Keratinocyte (primary cell): ENCODE measurements at regions not wholly inside any gene's neighbourhood (a gene's known extent, or its start where the extent isn't known, plus 50 kb on each side); places are given as distances from the start of the nearest gene placed in this dataset.

Experiments
- DNase-seq: peaks from one replicate; pipeline ENCODE4 v3.0.0-alpha.2; 2011; ENCODE audit warnings: low read depth, missing footprints, low spot score
- FAIRE-seq: peaks from 2 replicates; lab custom pipeline; 2011; peaks lifted over from hg19 to GRCh38; lab: Jason Lieb, UNC
- H2AFZ ChIP-seq: 2 replicates; pipeline ENCODE4 v1.6.0; 2012; ENCODE audit warnings: low read length, control low read depth, inconsistent platforms; ENCODE audit not compliant: control insufficient read depth
- H3K27ac ChIP-seq: 2 replicates; pipeline ENCODE4 v1.5.1; 2011; ENCODE audit warnings: low read length; ENCODE audit not compliant: control insufficient read depth, insufficient read depth
- H3K27me3 ChIP-seq: 3 replicates; pipeline ENCODE4 v1.6.0; 2011; ENCODE audit warnings: low read length; ENCODE audit not compliant: control insufficient read depth, insufficient read depth; ENCODE audit errors: extremely low read depth
- H3K36me3 ChIP-seq, 2 experiments: 2 replicates in 1 of 2; 3 replicates in 1 of 2; pipeline ENCODE4 v1.5.1; 2011; ENCODE audit warnings: low read length in 2 of 2, mild to moderate bottlenecking in 1 of 2; ENCODE audit not compliant: control insufficient read depth in 2 of 2, insufficient read depth in 2 of 2; ENCODE audit errors: extremely low read depth in 1 of 2
- H3K4me1 ChIP-seq: 3 replicates; pipeline ENCODE4 v1.5.1; 2011; ENCODE audit warnings: low read length; ENCODE audit not compliant: control insufficient read depth, insufficient read depth; ENCODE audit errors: extremely low read depth
- H3K4me2 ChIP-seq: 3 replicates; pipeline ENCODE4 v1.6.0; 2011; ENCODE audit warnings: low read depth, low read length; ENCODE audit not compliant: control insufficient read depth, insufficient read depth; ENCODE audit errors: extremely low read depth
- H3K4me3 ChIP-seq, 3 experiments: fragments of 200-600 bp in 1 of 3; sonication (generic) in 1 of 3; 2 replicates in 2 of 3; 3 replicates in 1 of 3; pipeline ENCODE4 v1.5.1; 2011 to 2016; ENCODE audit warnings: low read length in 3 of 3, mild to moderate bottlenecking in 3 of 3, control low read depth in 2 of 3, inconsistent platforms in 1 of 3, low read depth in 1 of 3, mixed read lengths in 1 of 3, mixed run types in 1 of 3, moderate library complexity in 1 of 3; ENCODE audit not compliant: control insufficient read depth in 2 of 3, insufficient read depth in 2 of 3; ENCODE audit errors: extremely low read depth in 1 of 3
- H3K79me2 ChIP-seq: 2 replicates; pipeline ENCODE4 v1.6.0; 2012; ENCODE audit warnings: low read length; ENCODE audit not compliant: control insufficient read depth, insufficient read depth
- H3K9ac ChIP-seq: 3 replicates; pipeline ENCODE4 v1.6.0; 2011; ENCODE audit warnings: low read length; ENCODE audit not compliant: control insufficient read depth, insufficient read depth; ENCODE audit errors: extremely low read depth
- H3K9me1 ChIP-seq: 3 replicates; pipeline ENCODE4 v1.6.0; 2011; ENCODE audit warnings: low read length; ENCODE audit not compliant: control insufficient read depth, insufficient read depth; ENCODE audit errors: extremely low read depth
- H3K9me3 ChIP-seq: 2 replicates; pipeline ENCODE4 v1.5.1; 2012; ENCODE audit warnings: low read depth, low read length; ENCODE audit not compliant: control insufficient read depth
- H4K20me1 ChIP-seq: 3 replicates; pipeline ENCODE4 v1.6.0; 2011; ENCODE audit warnings: low read length; ENCODE audit not compliant: control insufficient read depth, insufficient read depth; ENCODE audit errors: extremely low read depth
- EZH2 ChIP-seq: IDR thresholded peaks from one replicate; pipeline ENCODE4 v1.6.1; 2012; ENCODE audit warnings: inconsistent platforms, mild to moderate bottlenecking, low read length, moderate library complexity
- dilution Hi-C: fragments of 300-500 bp; cut with MboI; formaldehyde crosslinking; loops from one replicate; pipeline ENCODE4 v1.7.0; 2020; ENCODE audit warnings: low sequenced_read_pairs; ENCODE audit not compliant: extremely low pct_ligation_motif_present
- TF ChIP-seq, protein P1 (sequence below), 3 experiments: IDR thresholded peaks in 1 of 3; conservative IDR thresholded peaks in 1 of 3; optimal IDR thresholded peaks in 1 of 3; 2 replicates in 2 of 3; 3 replicates in 1 of 3; pipeline versions ENCODE3 to v1.5.1; 2011; ENCODE audit warnings: low read length in 3 of 3, mild to moderate bottlenecking in 3 of 3, moderate library complexity in 2 of 3, control low read depth in 1 of 3, inconsistent platforms in 1 of 3; ENCODE audit not compliant: insufficient read depth in 2 of 3; ENCODE audit errors: extremely low read depth in 1 of 3

- DNase-seq: peak; percentile 71
- dilution Hi-C loops: no loop called here
These were observed 128.1 kb upstream of the TOP3B start for GRCh38 chr22:22110548-22111266.

DNA sequence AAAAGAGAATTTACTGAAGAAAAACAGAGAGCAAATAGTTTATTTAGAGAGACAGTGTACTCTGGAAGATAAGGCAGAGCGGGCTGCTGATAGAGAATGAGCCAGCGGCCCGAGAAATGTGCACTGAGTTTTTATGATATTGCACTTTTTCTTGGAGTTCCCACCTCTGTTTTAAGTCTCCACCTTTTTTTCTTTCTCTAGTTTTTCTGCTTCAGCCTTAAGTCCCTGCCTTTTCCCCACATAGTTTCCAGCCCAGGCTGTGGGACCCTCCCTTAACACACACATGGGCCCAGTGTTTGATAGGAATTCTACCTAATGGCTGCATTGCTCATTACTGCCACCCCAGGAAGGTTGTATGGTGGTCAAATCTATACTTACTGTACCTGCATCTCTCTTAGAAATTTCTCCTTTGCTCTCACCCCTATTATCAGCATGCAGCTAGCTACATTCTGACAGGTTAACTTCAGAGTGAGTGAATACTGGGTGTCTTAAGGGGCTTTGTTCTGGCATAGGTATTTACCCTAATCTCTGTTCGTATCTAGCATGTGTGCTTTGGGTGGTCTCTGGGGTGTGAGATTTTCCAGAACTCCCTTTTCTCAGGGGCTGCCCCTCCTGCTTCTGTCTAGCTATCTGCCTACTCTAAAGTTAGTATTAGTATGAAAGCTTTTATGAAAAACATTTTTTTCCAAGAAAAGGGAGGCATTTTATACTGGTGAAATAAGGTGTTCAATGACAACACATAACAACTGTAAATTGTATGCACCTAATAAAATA, 127.3 kb upstream of the TOP3B start:
- Histone ChIP-seq H3K4me3 (no peak overlapping the region), H3K27ac (peak overlapping the region; percentile 97), H3K79me2 (no peaks in the 10 kb centered on the region), H3K9ac (no peak overlapping the region), H3K4me1 (peaks cover 24% of the 10 kb centered on the region), H2AFZ (no peak overlapping the region), H3K4me2 (peak overlapping the region; percentile 80), H3K9me3 (no peaks in the 10 kb centered on the region), H3K27me3 (no peaks in the 10 kb centered on the region), H3K9me1 (no peaks in the 10 kb centered on the region), H3K36me3 (no peaks in the 10 kb centered on the region), H4K20me1 (no peaks in the 10 kb centered on the region)
- dilution Hi-C loops: no loop called here
- TF ChIP-seq, protein P1, sequence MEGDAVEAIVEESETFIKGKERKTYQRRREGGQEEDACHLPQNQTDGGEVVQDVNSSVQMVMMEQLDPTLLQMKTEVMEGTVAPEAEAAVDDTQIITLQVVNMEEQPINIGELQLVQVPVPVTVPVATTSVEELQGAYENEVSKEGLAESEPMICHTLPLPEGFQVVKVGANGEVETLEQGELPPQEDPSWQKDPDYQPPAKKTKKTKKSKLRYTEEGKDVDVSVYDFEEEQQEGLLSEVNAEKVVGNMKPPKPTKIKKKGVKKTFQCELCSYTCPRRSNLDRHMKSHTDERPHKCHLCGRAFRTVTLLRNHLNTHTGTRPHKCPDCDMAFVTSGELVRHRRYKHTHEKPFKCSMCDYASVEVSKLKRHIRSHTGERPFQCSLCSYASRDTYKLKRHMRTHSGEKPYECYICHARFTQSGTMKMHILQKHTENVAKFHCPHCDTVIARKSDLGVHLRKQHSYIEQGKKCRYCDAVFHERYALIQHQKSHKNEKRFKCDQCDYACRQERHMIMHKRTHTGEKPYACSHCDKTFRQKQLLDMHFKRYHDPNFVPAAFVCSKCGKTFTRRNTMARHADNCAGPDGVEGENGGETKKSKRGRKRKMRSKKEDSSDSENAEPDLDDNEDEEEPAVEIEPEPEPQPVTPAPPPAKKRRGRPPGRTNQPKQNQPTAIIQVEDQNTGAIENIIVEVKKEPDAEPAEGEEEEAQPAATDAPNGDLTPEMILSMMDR (optimal IDR thresholded peaks at IDR 0.05 in 1 of 3, IDR thresholded peaks at IDR 0.05 in 1 of 3, conservative IDR thresholded peaks at IDR 0.05 in 1 of 3; ENCODE audit: extremely low read depth in 1 of 3, insufficient read depth in 2 of 3, low read length in 3 of 3): peak in 2 of 3 experiments; percentile 34
- no peak for TF ChIP-seq EZH2
- DNase-seq: no peak
- FAIRE-seq: no peak

More at GRCh38 chr22:22110548-22111266, 128.1 kb upstream of the TOP3B start:
- Histone ChIP-seq H3K4me3 (peak overlapping the region in 2 of 3 experiments; percentile 28 to 58), H3K36me3 (no peaks in the 10 kb centered on the region), H3K9me1 (no peaks in the 10 kb centered on the region), H3K9me3 (no peaks in the 10 kb centered on the region), H3K79me2 (no peaks in the 10 kb centered on the region), H2AFZ (peak overlapping the region; percentile 93), H4K20me1 (no peaks in the 10 kb centered on the region), H3K27ac (peak overlapping the region; percentile 97), H3K9ac (peak overlapping the region; percentile 81), H3K4me2 (peak overlapping the region; percentile 80), H3K4me1 (peaks cover 24% of the 10 kb centered on the region), H3K27me3 (no peaks in the 10 kb centered on the region)
- peak; percentile 87 for FAIRE-seq
- no peak for TF ChIP-seq EZH2
- TF ChIP-seq, protein P1 (optimal IDR thresholded peaks at IDR 0.05 in 1 of 3, IDR thresholded peaks at IDR 0.05 in 1 of 3, conservative IDR thresholded peaks at IDR 0.05 in 1 of 3; ENCODE audit: extremely low read depth in 1 of 3, insufficient read depth in 2 of 3, low read length in 3 of 3): peak; percentile 83 to 96 (median 92)
